Thyroid gland (tissue), 4 donors: ENCODE measurements at regions not wholly inside any gene's neighbourhood (a gene's known extent, or its start where the extent isn't known, plus 50 kb on each side); places are given as distances from the start of the nearest gene placed in this dataset.

Experiments
- DNase-seq, 2 donors: peaks; one replicate each; pipeline ENCODE4 v3.0.0-alpha.2; 2019
- H3K27ac ChIP-seq, 3 donors: fragments of 200-600 bp; sonication (generic); 1 replicate in 2 of 3; 2 replicates in 1 of 3; pipeline ENCODE4 v1.5.1; 2016 to 2019; ENCODE audit warnings: mild to moderate bottlenecking in 1 of 3, moderate library complexity in 1 of 3
- H3K27me3 ChIP-seq: fragments of 200-600 bp; sonication (generic); one replicate; pipeline ENCODE4 v1.5.1; 2019
- H3K36me3 ChIP-seq, 2 donors: fragments of 200-600 bp; sonication (generic); one replicate each; pipeline ENCODE4 v1.5.1; 2016 to 2019
- H3K4me1 ChIP-seq, 2 donors: fragments of 200-600 bp; sonication (generic); one replicate each; pipeline ENCODE4 v1.5.1; 2017 to 2019
- H3K4me3 ChIP-seq, 3 donors: fragments of 200-600 bp; sonication (generic); replicated peaks in 1 of 3; 1 replicate in 2 of 3; 2 replicates in 1 of 3; pipeline ENCODE4 v1.5.1; 2016; ENCODE audit warnings: mild to moderate bottlenecking in 1 of 3
- H3K9me3 ChIP-seq: fragments of 200-600 bp; sonication (generic); one replicate; pipeline ENCODE4 v1.5.1; 2017
- POLR2A ChIP-seq, 2 donors: fragments of 450-650 bp; IDR thresholded peaks; one replicate each; pipeline ENCODE4 v1.6.1; 2017; ENCODE audit warnings: antibody characterized with exemption in 2 of 2, mild to moderate bottlenecking in 2 of 2, moderate library complexity in 1 of 2
- WGBS, 2 donors: methylation state at CpG; one replicate each; pipeline ENCODE4 v1.1.5; 2017; 5-methylcytosine and 5-hydroxymethylcytosine counted together
- intact Hi-C: fragments of 100-400 bp; cut with DNase I; formaldehyde crosslinking; loops from one replicate; pipeline ENCODE4 v1.15.1; 2023
- TF ChIP-seq, protein P1 (sequence below), 6 experiments: fragments of 200-600 bp in 3 of 6; fragments of 450-650 bp in 3 of 6; sonication (generic) in 3 of 6; IDR thresholded peaks; one replicate each; pipeline ENCODE4 v1.5.1; 2016 to 2019; ENCODE audit warnings: antibody characterized with exemption in 6 of 6, mild to moderate bottlenecking in 2 of 6, inconsistent platforms in 1 of 6, moderate library complexity in 1 of 6

DNA sequence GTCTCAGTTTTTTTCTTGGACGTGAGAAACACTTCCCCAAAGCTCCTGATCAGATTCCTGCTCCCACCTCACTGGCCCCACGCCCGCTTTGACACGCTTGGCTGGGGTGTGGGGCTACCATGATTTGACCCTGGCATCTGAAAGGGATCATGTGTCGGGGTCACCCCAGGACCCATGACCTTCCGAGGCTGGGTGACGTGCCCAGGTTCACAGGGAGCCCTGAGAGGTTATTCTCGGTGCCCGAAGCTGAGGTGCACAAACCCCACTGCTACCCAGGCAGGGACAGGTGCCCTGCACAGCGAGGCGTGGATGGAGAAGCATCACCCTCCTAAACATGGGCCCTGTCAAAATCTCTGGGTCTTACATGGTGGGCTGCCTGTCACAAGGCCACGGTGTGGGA lies 404.1 kb downstream of the GALR1 start:
- no peak for DNase-seq
- H3K36me3 ChIP-seq: no peaks in the 10 kb centered on the region
- H3K9me3 ChIP-seq: no peaks in the 10 kb centered on the region
- no peak for TF ChIP-seq POLR2A (IDR thresholded peaks at IDR 0.05)
- TF ChIP-seq, protein P1, sequence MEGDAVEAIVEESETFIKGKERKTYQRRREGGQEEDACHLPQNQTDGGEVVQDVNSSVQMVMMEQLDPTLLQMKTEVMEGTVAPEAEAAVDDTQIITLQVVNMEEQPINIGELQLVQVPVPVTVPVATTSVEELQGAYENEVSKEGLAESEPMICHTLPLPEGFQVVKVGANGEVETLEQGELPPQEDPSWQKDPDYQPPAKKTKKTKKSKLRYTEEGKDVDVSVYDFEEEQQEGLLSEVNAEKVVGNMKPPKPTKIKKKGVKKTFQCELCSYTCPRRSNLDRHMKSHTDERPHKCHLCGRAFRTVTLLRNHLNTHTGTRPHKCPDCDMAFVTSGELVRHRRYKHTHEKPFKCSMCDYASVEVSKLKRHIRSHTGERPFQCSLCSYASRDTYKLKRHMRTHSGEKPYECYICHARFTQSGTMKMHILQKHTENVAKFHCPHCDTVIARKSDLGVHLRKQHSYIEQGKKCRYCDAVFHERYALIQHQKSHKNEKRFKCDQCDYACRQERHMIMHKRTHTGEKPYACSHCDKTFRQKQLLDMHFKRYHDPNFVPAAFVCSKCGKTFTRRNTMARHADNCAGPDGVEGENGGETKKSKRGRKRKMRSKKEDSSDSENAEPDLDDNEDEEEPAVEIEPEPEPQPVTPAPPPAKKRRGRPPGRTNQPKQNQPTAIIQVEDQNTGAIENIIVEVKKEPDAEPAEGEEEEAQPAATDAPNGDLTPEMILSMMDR (IDR thresholded peaks at IDR 0.05): no peak
- no peaks in the 10 kb centered on the region for H3K27me3 ChIP-seq
- intact Hi-C loops: no loop called here
- H3K4me1 ChIP-seq: no peaks in the 10 kb centered on the region
- H3K27ac ChIP-seq: no peak overlapping the region
- WGBS, 2 donors: 78 to 85% methylated on average over 7 to 8 of the region's 12 CpGs
- no peak overlapping the region for H3K4me3 ChIP-seq

DNA sequence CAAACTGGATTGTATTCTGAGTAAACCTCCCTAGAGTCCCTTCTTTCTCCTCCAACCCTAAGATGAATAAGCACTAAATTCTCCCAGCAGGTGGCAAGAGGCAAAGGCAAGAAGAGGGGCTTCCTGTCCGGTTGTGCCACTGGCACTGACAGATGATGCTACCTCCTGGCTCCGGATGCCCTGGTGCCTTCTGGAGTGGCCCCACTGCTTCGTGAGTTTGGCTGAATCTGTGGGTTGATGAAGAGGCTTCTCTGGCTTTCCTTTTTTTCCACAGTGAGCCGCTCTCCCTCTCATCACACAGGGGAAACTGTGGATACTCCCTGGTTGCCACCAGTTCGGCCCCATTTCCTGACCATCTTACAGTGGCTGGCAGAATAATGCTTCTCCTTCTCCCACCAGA lies 404.7 kb downstream of the GALR1 start:
- Histone ChIP-seq H3K27me3 (no peaks in the 10 kb centered on the region), H3K27ac (no peak overlapping the region), H3K4me3 (no peak overlapping the region), H3K36me3 (no peaks in the 10 kb centered on the region), H3K9me3 (no peaks in the 10 kb centered on the region), H3K4me1 (no peaks in the 10 kb centered on the region)
- TF ChIP-seq POLR2A (IDR thresholded peaks at IDR 0.05): no peak
- TF ChIP-seq, protein P1 (IDR thresholded peaks at IDR 0.05): no peak
- WGBS, 2 donors: 69 to 83% methylated on average over 5 of the region's 5 CpGs
- intact Hi-C loops: no loop called here
- DNase-seq: no peak

DNA sequence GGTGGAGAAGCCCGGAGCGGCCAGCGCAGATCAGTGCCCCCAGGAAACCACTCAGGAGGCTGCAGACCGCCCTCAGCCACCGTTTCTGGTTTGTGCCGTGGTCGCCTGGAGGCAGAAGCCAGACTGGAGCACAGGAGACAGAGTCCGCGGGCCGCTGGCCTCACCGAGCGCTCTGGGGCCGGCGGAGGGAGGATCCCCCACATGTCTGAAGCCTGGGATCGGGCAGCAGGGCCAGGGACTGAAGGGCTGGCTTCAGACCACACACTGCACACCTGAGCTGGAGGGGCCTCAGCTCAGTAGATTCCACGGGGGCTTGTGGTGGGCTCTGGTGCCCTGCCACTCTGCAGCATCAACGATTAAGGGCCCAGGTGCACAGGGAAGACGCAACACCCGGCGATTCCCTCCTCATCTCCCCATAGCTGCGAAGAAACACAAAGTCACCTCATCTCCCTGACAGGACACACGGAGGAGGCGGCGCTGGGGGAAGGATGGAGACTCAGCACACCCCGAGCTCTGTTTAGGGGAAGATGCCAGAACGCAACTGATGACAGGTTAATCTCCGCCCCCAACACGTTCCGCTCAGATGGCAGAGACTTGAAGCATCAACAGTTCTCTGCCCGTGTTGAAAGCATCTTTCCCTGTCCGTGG lies 408.1 kb downstream of the GALR1 start:
- no peak for TF ChIP-seq POLR2A (IDR thresholded peaks at IDR 0.05)
- TF ChIP-seq, protein P1 (IDR thresholded peaks at IDR 0.05): no peak
- Histone ChIP-seq H3K9me3 (no peaks in the 10 kb centered on the region), H3K27ac (no peak overlapping the region), H3K27me3 (no peaks in the 10 kb centered on the region), H3K36me3 (no peaks in the 10 kb centered on the region), H3K4me1 (no peaks in the 10 kb centered on the region), H3K4me3 (no peak overlapping the region)
- DNase-seq: no peak
- 86 to 89% methylated on average over 17 to 24 of the region's 31 CpGs for WGBS, 2 donors
- intact Hi-C loops: no loop called here

DNA sequence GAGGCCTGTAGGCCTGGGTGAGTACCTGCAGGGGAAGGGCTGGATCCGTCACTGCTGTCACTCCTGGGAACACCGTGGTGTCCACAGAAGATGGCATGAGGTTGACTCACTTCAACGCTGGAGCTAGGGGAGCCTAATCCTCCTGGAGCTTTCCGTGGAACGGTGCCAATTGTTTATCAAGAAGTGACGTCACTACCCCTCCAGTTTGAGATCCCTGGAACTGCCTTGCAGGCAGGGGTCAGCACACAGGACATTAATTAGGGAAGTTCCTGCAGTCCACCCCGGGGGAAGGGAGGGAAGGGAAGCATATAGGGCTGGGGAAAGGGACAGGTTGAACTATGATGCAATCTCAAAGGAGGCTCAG lies 408.6 kb downstream of the GALR1 start:
- H3K9me3 ChIP-seq: no peaks in the 10 kb centered on the region
- WGBS, 2 donors: 66 to 71% methylated on average over 6 of the region's 7 CpGs
- DNase-seq: no peak
- H3K27me3 ChIP-seq: no peaks in the 10 kb centered on the region
- intact Hi-C loops: no loop called here
- no peak overlapping the region for H3K4me3 ChIP-seq
- H3K4me1 ChIP-seq: no peaks in the 10 kb centered on the region
- no peaks in the 10 kb centered on the region for H3K36me3 ChIP-seq
- TF ChIP-seq, protein P1 (IDR thresholded peaks at IDR 0.05): no peak
- TF ChIP-seq POLR2A (IDR thresholded peaks at IDR 0.05): no peak
- H3K27ac ChIP-seq: no peak overlapping the region

DNA sequence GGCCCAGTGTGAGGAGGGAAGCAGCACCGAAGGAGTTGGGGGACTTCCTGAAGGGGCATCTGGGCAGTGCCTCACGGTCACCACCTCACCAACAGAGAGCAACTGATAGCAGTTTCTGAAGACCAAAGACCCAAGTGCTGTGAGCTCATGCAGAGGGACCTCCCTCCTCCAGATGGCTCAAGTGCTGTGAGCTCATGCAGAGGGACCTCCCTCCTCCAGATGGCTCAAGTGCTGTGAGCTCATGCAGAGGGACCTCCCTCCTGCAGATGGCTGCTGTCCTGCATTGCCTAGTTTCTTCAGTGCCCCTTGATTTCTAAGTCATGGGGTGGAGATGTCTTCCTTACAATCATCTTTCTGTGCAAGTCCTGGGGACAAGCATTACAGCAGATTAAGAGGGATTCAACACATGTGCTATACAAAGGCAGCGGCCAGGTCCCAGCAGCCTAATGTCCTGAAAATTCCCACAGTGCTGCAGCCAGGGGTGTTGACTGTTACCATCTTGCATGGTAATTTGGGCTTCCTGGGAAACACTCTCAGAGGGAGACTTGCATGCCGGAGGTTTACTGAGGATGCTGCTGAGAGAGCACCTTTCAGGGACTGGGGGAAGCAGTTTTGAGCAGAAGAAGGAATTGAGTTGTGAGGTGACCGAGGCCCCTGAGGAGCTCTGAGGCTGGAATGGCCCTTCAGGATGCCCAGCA lies 409.3 kb downstream of the GALR1 start:
- no peaks in the 10 kb centered on the region for H3K9me3 ChIP-seq
- no peak overlapping the region for H3K4me3 ChIP-seq
- 69 to 78% methylated on average over 3 to 4 of the region's 5 CpGs for WGBS, 2 donors
- no peak for DNase-seq
- intact Hi-C loops: no loop called here
- H3K27me3 ChIP-seq: no peaks in the 10 kb centered on the region
- H3K27ac ChIP-seq: no peak overlapping the region
- H3K36me3 ChIP-seq: no peaks in the 10 kb centered on the region
- H3K4me1 ChIP-seq: no peaks in the 10 kb centered on the region
- TF ChIP-seq, protein P1 (IDR thresholded peaks at IDR 0.05): no peak
- TF ChIP-seq POLR2A (IDR thresholded peaks at IDR 0.05): no peak
